Bronchial epithelial cell (primary cell): ENCODE measurements at regions not wholly inside any gene's neighbourhood (a gene's known extent, or its start where the extent isn't known, plus 50 kb on each side); places are given as distances from the start of the nearest gene placed in this dataset.

Experiments used
- DNase-seq: peaks from one replicate; pipeline ENCODE4 v3.0.0-alpha.2; 2010; ENCODE audit warnings: low read depth
- FAIRE-seq: peaks from 2 replicates; lab custom pipeline; 2011; peaks lifted over from hg19 to GRCh38; lab: Jason Lieb, UNC
- H3K27me3 ChIP-seq: 2 replicates; pipeline ENCODE4 v1.5.1; 2011; ENCODE audit warnings: low read length; ENCODE audit not compliant: control insufficient read depth, insufficient read depth
- H3K36me3 ChIP-seq: 2 replicates; pipeline ENCODE4 v1.5.1; 2011; ENCODE audit warnings: low read length; ENCODE audit not compliant: control insufficient read depth, insufficient read depth
- H3K4me3 ChIP-seq: 2 replicates; pipeline ENCODE4 v1.5.1; 2011; ENCODE audit warnings: mild to moderate bottlenecking, low read depth, low read length, control low read depth
- TF ChIP-seq, protein P1 (sequence below): IDR thresholded peaks from 2 replicates; pipeline ENCODE4 v1.5.1; 2011; ENCODE audit warnings: mild to moderate bottlenecking, moderate library complexity, low read length, control low read depth, inconsistent platforms; ENCODE audit not compliant: insufficient read depth, severe bottlenecking

- Histone ChIP-seq H3K4me3 (no peak overlapping the region), H3K27me3 (no peaks in the 10 kb centered on the region), H3K36me3 (no peaks in the 10 kb centered on the region)
- DNase-seq = no peak
- TF ChIP-seq, protein P1, sequence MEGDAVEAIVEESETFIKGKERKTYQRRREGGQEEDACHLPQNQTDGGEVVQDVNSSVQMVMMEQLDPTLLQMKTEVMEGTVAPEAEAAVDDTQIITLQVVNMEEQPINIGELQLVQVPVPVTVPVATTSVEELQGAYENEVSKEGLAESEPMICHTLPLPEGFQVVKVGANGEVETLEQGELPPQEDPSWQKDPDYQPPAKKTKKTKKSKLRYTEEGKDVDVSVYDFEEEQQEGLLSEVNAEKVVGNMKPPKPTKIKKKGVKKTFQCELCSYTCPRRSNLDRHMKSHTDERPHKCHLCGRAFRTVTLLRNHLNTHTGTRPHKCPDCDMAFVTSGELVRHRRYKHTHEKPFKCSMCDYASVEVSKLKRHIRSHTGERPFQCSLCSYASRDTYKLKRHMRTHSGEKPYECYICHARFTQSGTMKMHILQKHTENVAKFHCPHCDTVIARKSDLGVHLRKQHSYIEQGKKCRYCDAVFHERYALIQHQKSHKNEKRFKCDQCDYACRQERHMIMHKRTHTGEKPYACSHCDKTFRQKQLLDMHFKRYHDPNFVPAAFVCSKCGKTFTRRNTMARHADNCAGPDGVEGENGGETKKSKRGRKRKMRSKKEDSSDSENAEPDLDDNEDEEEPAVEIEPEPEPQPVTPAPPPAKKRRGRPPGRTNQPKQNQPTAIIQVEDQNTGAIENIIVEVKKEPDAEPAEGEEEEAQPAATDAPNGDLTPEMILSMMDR = no peak
- no peak for FAIRE-seq
Measured at GRCh38 chr5:33242277-33242676, 198.5 kb upstream of the TARS1 start.

DNA sequence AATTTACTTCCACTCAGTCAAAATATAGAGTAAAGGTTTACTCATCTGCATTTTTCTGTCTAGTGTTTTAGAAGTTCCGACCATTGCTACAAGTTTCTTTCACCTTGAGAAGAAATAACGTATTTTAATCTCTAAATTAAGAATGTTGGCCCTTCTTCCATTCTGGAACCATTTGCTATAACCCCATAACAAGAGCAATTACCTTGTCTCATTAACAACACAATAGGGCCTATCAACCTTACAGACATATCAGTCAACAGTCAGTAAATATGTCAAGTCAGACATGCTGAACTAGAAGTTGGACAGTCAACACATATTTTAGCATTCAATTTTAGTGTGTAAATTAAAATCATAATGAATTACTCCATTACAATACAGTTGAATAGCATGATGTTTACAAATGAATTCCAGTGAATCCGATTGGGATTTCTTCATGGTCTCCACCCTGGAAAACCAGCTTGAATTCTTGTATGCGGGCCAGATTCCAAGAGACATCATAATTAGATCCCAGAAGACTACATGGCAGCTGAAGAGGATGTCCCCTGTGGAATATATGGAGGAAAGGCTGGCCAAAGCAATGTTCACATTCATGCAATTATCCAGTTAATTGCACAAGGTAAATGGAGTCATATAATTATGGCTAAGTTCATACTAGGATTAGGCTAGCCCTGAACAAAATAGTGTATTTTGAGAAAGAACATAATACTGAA is 196.2 kb upstream of the TARS1 start:
- H3K27me3 ChIP-seq = no peaks in the 10 kb centered on the region
- H3K36me3 ChIP-seq = no peaks in the 10 kb centered on the region
- H3K4me3 ChIP-seq = no peak overlapping the region
- FAIRE-seq (no peak), DNase-seq (no peak)
- TF ChIP-seq, protein P1 = no peak

DNA sequence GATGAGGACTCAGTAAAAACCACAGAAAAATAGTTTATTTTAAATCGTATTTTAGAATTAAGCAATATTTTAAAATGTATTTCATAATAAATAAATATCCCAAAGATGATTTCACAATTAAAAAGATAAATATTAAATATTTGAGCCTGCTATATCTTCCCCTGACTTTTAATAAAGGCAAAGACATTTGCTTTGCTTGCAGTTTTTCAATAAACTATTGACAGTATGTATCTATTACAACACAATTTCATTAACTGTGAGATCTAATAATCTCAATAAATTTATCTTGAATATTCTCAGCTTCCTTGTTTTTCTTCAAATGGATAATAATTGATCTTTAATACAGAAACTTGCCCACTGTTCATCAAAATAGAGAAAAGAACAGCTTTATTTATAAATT is 186.2 kb upstream of the TARS1 start:
- H3K4me3 ChIP-seq = no peak overlapping the region
- FAIRE-seq (no peak), DNase-seq (no peak)
- TF ChIP-seq, protein P1 = no peak
- no peaks in the 10 kb centered on the region for H3K27me3 ChIP-seq
- no peaks in the 10 kb centered on the region for H3K36me3 ChIP-seq

GRCh38 chr5:33257807-33258429 is 182.8 kb upstream of the TARS1 start:
- no peaks in the 10 kb centered on the region for H3K27me3 ChIP-seq
- DNase-seq (peak; percentile 73), FAIRE-seq (no peak)
- no peak overlapping the region for H3K4me3 ChIP-seq
- H3K36me3 ChIP-seq = no peaks in the 10 kb centered on the region
- TF ChIP-seq, protein P1 = no peak

DNA sequence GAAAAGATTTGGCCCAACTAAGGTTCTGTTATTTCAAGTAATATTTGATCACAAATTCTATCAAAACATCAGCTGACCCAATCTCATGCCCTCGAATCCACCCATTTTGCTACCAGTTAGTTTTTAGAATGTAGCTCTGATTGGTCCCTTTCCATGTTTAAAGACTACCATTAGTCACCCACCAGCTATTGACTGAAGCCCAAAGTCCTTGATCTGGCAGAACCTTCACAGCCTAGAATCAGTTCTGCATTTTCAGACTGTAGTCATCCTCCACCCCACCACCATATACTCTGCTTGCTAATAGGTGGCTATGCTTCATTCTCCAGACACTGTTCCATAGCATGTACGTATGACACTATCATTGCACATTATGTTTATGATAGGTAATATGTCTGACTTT is 182.2 kb upstream of the TARS1 start:
- DNase-seq (no peak), FAIRE-seq (no peak)
- Histone ChIP-seq H3K36me3 (no peaks in the 10 kb centered on the region), H3K4me3 (no peak overlapping the region), H3K27me3 (no peaks in the 10 kb centered on the region)
- TF ChIP-seq, protein P1 = no peak
